GM19438 (cell line): ENCODE measurements at regions not wholly inside any gene's neighbourhood (a gene's known extent, or its start where the extent isn't known, plus 50 kb on each side); places are given as distances from the start of the nearest gene placed in this dataset.
"Not testable (repeated sequence)": the region's sequence is repeated elsewhere in the genome, so short reads cannot be mapped to it uniquely, and the experiment has no call there.

Experiments used
- ATAC-seq: cut with Tn5 transposase; IDR thresholded peaks from one replicate; pipeline ENCODE4 v1.9.1; 2021; ENCODE audit warnings: low read depth; ENCODE audit not compliant: unreplicated experiment

GRCh38 chr1:217052626-217053025 lies 329.4 kb upstream of the ESRRG start:
- ATAC-seq: no peak

- no peak for ATAC-seq
Observed at GRCh38 chr1:217052196-217052595, 329.0 kb upstream of the ESRRG start.

DNA sequence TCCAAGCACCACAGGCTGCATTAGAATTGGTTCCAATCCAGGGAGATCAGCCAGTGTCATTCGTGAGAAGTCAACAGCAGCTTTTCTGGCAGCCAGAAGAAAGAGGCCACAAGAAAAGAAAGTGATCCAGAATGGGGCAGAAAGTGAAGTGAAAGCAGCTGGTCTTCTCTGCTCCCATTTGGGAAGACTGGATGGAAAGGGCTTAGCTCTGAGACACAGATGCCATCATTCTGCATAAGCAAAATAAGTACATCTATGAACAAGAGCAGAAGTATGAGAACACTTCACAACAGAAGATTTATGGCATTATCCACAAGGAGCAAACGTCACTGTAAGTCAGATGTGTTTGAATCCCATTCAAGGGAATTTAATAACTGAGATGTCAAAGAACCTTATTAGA lies 326.5 kb upstream of the ESRRG start:
- no peak for ATAC-seq

GRCh38 chr1:217049081-217049480 lies 325.9 kb upstream of the ESRRG start:
- ATAC-seq: no peak

GRCh38 chr1:217048104-217048707 lies 325.0 kb upstream of the ESRRG start:
- no peak for ATAC-seq

DNA sequence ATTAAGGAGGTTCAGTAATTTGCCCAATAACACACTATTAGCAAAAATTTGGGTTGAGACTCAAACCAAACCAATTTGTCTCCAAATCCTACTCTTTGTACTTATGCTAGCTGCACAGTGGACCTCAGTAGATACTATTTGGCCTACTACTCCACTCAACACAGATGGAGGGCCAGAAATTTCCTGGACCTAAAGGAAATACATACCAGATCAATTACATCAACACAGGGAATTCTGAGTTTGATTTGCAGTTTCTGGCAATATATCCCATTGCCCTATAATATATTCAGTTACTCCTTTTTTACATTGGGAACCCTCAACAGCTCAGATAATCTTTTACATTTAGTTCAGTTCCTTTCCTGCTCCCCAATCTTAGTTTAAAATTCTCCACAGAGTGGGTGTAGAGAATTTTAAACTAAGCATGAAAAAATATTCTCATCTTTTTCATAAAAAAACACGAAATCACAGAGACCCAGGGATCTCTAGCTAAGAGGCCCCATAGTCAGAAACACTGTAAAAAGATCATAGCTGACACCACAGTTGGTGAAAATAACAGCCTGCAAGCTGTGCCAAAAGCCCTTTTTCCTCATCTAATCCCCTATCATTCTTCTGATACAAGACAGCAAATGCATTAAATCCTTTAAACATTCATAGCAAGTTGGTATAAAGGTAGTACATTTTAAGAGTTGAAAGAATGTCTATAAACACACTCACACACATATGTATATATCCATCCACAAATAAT lies 317.7 kb upstream of the ESRRG start:
- no peak for ATAC-seq

- ATAC-seq: no peak
Observed at GRCh38 chr1:217039926-217040325, 316.7 kb upstream of the ESRRG start.

GRCh38 chr1:217039139-217039538 lies 315.9 kb upstream of the ESRRG start:
- ATAC-seq: not testable (repeated sequence)

DNA sequence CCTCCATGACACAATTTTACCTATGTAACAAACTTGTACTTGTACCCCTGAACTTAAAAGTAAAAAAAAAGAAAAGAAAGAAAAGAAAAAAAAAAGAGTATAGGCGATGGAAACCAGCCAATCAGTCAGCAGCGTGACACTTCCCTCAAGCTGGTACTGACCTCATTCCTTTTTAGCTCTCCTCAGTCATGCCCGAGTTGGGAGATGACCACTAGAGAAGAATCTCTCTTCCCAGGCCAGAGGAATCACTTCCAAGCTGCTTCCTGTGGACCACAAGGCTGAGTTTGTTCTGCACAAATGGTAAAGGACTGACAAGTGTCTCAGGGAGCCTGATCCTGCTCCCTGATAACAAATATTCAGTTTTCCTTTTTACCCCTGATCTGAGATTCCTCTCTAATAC lies 313.5 kb upstream of the ESRRG start:
- ATAC-seq: no peak

DNA sequence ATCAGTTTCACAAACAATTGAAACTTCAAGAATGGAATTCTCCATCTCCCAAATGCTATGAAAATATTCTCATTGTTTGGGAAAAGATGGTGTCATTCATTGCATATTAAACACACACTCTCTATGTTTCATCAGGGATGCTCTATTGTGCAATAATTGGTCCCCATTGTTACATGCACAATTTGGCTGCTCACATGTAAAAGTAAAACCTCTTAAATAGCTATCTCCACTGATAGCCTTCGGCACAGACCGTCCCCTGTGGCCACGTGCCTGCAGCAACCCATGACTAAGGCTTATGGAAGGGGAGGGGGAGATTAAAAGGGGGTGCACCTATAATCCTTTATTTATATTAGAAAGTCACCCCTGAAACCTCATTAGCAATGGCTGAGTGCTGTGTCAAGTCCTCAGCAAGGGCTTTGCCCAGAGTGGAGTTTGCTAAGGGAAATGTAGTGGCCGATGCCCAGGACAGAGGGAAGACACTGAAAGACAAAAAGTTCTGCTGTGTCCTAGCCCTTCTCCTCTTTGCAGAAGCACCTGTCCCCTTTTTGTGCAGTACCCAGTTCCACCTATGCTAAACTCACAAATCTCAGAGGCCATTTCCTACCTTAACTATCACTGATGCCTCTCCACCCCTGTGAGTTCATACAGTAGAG lies 309.6 kb upstream of the ESRRG start:
- ATAC-seq: no peak

GRCh38 chr1:217029281-217030157 lies 306.3 kb upstream of the ESRRG start:
- ATAC-seq: no peak

DNA sequence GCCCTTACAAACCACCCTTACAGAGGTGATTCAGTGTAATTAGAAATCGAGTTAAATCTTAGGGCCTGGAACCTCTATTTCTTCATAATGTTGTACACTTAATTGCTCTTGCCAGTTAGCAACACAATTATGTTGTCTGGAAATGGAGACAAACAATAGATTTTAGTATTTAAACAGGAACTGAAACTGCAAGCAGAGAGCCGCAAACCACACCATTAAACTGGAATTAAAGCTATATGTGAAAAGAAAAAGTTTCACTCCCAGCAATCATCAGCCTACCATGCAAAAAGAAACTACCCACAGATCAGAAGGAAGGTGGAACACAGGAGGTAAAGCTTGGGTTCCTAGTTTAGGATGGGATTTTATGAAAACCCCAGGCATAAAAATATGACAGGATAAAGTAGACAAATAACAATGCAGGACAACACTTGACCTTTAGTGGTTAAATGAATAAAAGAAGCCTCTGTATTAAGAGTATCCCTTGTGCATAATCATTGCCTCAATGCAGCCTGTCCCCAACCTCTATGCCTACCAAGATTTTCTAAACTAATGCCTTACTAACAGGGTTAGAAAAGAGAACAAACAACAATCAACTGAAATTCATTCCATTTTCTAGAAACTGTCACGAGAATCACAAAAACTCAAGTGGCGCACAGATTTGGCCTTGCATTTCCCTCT lies 304.3 kb upstream of the ESRRG start:
- ATAC-seq: peak; percentile 93

DNA sequence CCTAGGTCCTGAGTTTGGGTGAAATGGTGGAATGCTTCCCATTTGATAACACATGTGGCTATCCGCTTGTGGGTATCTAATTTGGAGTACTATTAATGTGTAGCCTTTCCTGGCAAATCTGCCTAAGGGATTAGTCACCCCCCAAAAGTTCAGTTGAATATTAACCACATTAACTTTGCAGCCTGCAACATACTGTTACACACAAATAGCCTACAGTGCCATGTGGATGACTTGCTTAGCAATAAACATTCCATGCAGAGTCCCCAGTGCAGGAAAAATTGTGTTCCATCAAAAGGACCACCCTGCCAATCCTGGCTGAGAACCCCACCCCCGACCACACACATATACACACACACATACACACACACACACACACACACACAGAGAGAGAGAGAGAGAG lies 303.3 kb upstream of the ESRRG start:
- no peak for ATAC-seq

GRCh38 chr1:217025381-217025780 lies 302.2 kb upstream of the ESRRG start:
- ATAC-seq: no peak

GRCh38 chr1:217024911-217025310 lies 301.7 kb upstream of the ESRRG start:
- ATAC-seq: no peak

DNA sequence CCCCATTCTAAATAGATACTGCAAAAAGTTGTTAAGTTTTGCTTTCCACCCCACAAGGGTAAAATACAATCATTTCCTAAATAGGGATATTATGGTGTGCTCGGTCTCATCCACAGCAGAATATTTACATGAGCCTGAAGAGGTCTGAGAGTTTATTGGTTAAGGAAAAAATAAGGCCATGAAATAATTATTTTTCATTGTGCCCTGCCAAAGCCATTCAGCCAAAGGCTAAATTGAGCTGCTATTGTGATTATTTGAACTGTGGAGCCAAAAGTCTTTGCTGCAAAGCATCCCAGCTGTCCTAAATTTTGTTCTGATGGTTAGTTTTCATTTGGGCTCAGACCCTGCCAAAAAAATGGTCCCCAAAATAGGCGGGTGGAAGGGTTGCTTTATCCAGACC lies 298.7 kb upstream of the ESRRG start:
- no peak for ATAC-seq

- no peak for ATAC-seq
Observed at GRCh38 chr1:217021400-217021799, 298.2 kb upstream of the ESRRG start.

GRCh38 chr1:217019475-217019874 lies 296.2 kb upstream of the ESRRG start:
- no peak for ATAC-seq

DNA sequence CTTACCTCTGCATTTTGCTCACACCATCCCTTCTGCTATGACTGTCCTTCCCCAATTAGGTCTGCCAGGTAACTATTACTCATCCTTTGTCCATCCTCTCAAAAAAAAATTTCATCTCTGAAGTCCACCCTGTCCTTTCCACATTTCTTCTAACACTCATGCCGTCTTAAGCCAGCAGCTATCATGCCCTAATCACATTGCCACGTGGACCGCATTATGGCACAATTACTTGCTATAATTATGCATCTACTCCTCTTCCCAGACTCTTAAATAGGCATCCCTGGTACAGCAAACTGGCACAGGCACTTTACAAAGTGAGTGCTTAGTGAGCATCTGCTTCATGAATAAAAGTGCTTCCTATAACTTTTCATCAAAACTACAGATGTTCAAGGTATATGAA lies 295.4 kb upstream of the ESRRG start:
- no peak for ATAC-seq

DNA sequence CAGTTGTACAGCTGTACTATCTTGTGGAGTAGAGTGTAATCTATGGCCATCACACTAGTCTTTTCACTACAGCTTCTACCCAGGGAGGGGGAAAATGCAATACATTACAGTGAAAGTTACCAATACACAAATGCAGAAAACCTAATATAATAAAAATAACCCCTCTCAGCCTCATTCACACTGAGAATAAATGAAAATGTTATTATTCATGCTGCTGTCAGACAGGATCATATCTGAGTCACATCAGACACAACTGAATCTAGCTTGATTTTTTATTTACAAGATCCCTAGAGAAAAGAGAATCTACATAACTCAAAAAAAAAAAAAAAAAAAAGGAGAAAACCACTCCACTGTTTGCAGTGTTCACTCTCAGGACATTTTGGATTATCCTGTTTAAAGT lies 293.9 kb upstream of the ESRRG start:
- ATAC-seq: no peak
